ENCODE measurements at regions not wholly inside any gene's neighbourhood (a gene's known extent, or its start where the extent isn't known, plus 50 kb on each side); places are given as distances from the start of the nearest gene placed in this dataset.

- no peak for DNase-seq (ENCODE audit: low read depth in 2 of 2)
These were observed 68.5 kb upstream of the ITGA6 start for GRCh38 chr2:172358691-172359556.

- no peak for DNase-seq (ENCODE audit: low read depth in 2 of 2)
These were observed 66.0 kb upstream of the ITGA6 start for GRCh38 chr2:172361360-172361759.

- DNase-seq (ENCODE audit: low read depth in 2 of 2) = no peak
These were observed 65.5 kb upstream of the ITGA6 start for GRCh38 chr2:172361840-172362239.

- DNase-seq (ENCODE audit: low read depth in 2 of 2) = no peak
These were observed 63.1 kb upstream of the ITGA6 start for GRCh38 chr2:172364261-172364660.

GRCh38 chr2:172366596-172367150 is 60.7 kb upstream of the ITGA6 start:
- no peak for DNase-seq (ENCODE audit: low read depth in 2 of 2)

GRCh38 chr2:172370821-172371455 is 56.4 kb upstream of the ITGA6 start:
- DNase-seq (ENCODE audit: low read depth in 2 of 2) = no peak

- no peak for DNase-seq (ENCODE audit: low read depth in 2 of 2)
These were observed 55.0 kb upstream of the ITGA6 start for GRCh38 chr2:172372436-172372835.

- DNase-seq (ENCODE audit: low read depth in 2 of 2) = no peak
These were observed 54.3 kb upstream of the ITGA6 start for GRCh38 chr2:172373076-172373475.

- no peak for DNase-seq (ENCODE audit: low read depth in 2 of 2)
These were observed 53.6 kb upstream of the ITGA6 start for GRCh38 chr2:172373766-172374165.

- DNase-seq (ENCODE audit: low read depth in 2 of 2) = no peak
These were observed 52.8 kb upstream of the ITGA6 start for GRCh38 chr2:172374318-172375240.

GRCh38 chr2:172375251-172375650 is 52.1 kb upstream of the ITGA6 start:
- no peak for DNase-seq (ENCODE audit: low read depth in 2 of 2)

- no peak for DNase-seq (ENCODE audit: low read depth in 2 of 2)
These were observed 51.4 kb upstream of the ITGA6 start for GRCh38 chr2:172376016-172376415.

GRCh38 chr2:172376505-172377125 is 50.8 kb upstream of the ITGA6 start:
- no peak for DNase-seq (ENCODE audit: low read depth in 2 of 2)

GRCh38 chr2:172377408-172377807 is 50.0 kb upstream of the ITGA6 start:
- DNase-seq (ENCODE audit: low read depth in 2 of 2) = no peak
